ENCODE measurements at regions not wholly inside any gene's neighbourhood (a gene's known extent, or its start where the extent isn't known, plus 50 kb on each side); places are given as distances from the start of the nearest gene placed in this dataset.

GRCh38 chr12:25768151-25768550, 190.3 kb upstream of the RASSF8 start:
- TF ChIP-seq, protein P1, sequence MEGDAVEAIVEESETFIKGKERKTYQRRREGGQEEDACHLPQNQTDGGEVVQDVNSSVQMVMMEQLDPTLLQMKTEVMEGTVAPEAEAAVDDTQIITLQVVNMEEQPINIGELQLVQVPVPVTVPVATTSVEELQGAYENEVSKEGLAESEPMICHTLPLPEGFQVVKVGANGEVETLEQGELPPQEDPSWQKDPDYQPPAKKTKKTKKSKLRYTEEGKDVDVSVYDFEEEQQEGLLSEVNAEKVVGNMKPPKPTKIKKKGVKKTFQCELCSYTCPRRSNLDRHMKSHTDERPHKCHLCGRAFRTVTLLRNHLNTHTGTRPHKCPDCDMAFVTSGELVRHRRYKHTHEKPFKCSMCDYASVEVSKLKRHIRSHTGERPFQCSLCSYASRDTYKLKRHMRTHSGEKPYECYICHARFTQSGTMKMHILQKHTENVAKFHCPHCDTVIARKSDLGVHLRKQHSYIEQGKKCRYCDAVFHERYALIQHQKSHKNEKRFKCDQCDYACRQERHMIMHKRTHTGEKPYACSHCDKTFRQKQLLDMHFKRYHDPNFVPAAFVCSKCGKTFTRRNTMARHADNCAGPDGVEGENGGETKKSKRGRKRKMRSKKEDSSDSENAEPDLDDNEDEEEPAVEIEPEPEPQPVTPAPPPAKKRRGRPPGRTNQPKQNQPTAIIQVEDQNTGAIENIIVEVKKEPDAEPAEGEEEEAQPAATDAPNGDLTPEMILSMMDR (IDR thresholded peaks at IDR 0.05): no peak
- no peak for TF ChIP-seq POLR2A (IDR thresholded peaks at IDR 0.05)

All from testis (tissue), 2 donors.